Hepatocyte (in vitro differentiated cells): ENCODE measurements at regions not wholly inside any gene's neighbourhood (a gene's known extent, or its start where the extent isn't known, plus 50 kb on each side); places are given as distances from the start of the nearest gene placed in this dataset.

ENCODE experiments used
- EZH2 ChIP-seq: fragments of 200-600 bp; sonication (generic); IDR thresholded peaks from 2 replicates; pipeline ENCODE4 v1.6.1; 2016; ENCODE audit warnings: antibody characterized with exemption, mild to moderate bottlenecking, borderline replicate concordance
- EZH2phosphoT487 ChIP-seq: fragments of 200-600 bp; sonication (generic); IDR thresholded peaks from one replicate; pipeline ENCODE4 v1.6.1; 2018; ENCODE audit warnings: antibody characterized with exemption, mild to moderate bottlenecking, low read depth, moderate library complexity; ENCODE audit not compliant: unreplicated experiment, severe bottlenecking
- TF ChIP-seq, protein P1 (sequence below): fragments of 200-600 bp; sonication (generic); IDR thresholded peaks from 2 replicates; pipeline ENCODE4 v1.5.1; 2016; ENCODE audit warnings: antibody characterized with exemption, mild to moderate bottlenecking; ENCODE audit not compliant: poor library complexity

DNA sequence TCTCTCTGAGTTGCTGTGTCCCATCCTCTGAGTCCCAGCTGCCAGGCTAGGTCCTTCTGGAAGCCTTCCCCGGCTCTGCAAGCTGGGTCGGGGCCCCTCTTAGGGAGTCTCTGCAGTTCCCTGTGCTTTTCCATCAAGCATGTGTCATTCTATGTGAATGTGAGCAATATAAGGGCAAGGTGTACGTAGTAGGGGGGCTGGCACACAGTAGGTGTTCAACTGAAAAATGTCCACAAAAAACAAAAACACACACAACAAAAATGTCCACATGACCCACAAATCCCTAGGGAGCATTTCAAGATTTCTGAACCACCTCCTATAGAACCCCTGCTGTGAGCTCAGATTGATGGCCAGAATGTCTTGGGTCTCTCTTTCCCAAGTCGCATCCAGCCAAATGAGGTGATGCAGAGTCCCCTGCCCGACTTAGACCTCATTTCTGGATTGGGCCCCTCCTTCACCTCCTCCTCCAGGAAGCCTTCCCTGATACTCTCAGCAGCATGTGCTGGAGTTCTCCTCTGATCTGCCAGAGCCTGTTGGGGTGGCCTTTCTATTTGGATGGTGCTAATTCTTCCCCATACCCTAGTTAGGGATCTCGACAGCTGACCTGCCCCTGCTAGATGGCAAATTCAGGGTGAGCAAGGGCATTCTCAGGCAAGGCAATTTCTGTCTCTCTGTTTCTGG, 196.1 kb upstream of the LHX5 start:
- TF ChIP-seq, protein P1, sequence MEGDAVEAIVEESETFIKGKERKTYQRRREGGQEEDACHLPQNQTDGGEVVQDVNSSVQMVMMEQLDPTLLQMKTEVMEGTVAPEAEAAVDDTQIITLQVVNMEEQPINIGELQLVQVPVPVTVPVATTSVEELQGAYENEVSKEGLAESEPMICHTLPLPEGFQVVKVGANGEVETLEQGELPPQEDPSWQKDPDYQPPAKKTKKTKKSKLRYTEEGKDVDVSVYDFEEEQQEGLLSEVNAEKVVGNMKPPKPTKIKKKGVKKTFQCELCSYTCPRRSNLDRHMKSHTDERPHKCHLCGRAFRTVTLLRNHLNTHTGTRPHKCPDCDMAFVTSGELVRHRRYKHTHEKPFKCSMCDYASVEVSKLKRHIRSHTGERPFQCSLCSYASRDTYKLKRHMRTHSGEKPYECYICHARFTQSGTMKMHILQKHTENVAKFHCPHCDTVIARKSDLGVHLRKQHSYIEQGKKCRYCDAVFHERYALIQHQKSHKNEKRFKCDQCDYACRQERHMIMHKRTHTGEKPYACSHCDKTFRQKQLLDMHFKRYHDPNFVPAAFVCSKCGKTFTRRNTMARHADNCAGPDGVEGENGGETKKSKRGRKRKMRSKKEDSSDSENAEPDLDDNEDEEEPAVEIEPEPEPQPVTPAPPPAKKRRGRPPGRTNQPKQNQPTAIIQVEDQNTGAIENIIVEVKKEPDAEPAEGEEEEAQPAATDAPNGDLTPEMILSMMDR = no peak
- no peak for TF ChIP-seq EZH2
- TF ChIP-seq EZH2phosphoT487 = no peak
